DOHH2 (cell line): ENCODE measurements at regions not wholly inside any gene's neighbourhood (a gene's known extent, or its start where the extent isn't known, plus 50 kb on each side); places are given as distances from the start of the nearest gene placed in this dataset.

Source experiments
- EZH2phosphoT487 ChIP-seq: fragments of 200-600 bp; sonication (generic); IDR thresholded peaks from 2 replicates; pipeline ENCODE4 v1.6.1; 2017; ENCODE audit warnings: borderline replicate concordance, mild to moderate bottlenecking, antibody characterized with exemption, low read length, moderate library complexity, mixed read lengths
- TF ChIP-seq, protein P1 (sequence below): fragments of 200-600 bp; sonication (generic); IDR thresholded peaks from one replicate; pipeline ENCODE4 v1.5.1; 2014; ENCODE audit warnings: antibody characterized with exemption, mild to moderate bottlenecking, low read depth, low read length; ENCODE audit not compliant: poor library complexity, severe bottlenecking

DNA sequence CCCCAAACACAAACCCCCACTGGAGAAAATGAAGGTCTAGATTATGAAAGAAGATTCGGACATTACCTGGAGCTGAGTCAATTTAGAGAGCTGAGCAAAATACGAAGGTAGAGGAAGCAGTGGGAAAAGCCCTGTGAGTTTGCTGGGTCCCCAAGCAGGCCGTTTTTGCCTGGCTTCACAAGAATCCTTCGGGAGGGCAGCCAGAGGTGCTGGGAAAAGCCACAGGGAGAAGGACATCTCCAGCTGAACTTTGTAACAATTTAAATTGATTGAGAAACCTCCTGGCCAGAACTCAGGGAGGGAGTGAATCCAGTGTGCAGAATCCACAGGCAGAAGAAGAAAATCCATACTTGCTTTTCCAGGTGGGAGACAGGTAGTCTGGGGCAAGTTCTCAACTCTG lies 319.1 kb upstream of the CT83 start:
- TF ChIP-seq, protein P1, sequence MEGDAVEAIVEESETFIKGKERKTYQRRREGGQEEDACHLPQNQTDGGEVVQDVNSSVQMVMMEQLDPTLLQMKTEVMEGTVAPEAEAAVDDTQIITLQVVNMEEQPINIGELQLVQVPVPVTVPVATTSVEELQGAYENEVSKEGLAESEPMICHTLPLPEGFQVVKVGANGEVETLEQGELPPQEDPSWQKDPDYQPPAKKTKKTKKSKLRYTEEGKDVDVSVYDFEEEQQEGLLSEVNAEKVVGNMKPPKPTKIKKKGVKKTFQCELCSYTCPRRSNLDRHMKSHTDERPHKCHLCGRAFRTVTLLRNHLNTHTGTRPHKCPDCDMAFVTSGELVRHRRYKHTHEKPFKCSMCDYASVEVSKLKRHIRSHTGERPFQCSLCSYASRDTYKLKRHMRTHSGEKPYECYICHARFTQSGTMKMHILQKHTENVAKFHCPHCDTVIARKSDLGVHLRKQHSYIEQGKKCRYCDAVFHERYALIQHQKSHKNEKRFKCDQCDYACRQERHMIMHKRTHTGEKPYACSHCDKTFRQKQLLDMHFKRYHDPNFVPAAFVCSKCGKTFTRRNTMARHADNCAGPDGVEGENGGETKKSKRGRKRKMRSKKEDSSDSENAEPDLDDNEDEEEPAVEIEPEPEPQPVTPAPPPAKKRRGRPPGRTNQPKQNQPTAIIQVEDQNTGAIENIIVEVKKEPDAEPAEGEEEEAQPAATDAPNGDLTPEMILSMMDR: no peak
- TF ChIP-seq EZH2phosphoT487: no peak
